Right renal pelvis (tissue), 4 donors: ENCODE measurements at regions not wholly inside any gene's neighbourhood (a gene's known extent, or its start where the extent isn't known, plus 50 kb on each side); places are given as distances from the start of the nearest gene placed in this dataset.

Experiments
- DNase-seq, 4 donors: peaks; one replicate each; pipeline ENCODE4 v3.0.0-alpha.2; 2013; ENCODE audit warnings: low read depth in 4 of 4, low spot score in 3 of 4, missing footprints in 1 of 4

DNA sequence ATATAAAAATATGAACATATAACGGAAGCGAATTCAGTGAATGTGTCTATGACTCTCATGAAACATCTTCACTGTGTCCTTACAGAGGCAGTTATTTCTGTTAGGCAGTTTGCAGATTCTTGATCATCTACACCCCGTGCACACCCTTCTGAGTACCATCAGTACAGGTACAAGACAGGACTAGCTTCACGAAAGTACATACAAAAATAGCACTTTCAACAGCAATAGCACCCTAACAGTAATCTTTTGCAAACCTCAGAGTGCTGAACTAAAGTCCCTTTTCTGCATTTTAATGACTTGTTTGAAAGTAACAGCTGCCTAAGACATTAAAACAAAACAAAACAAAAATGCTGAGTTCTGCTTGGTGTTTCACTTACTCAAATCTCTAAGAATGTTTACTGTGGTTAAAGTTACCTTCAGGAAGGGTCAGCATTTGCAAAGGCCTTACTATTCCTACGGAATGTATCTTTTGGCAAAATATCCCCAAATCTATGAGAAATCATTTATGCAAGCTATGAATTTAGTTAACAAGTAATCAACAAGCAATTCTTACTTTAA is 104.1 kb downstream of the CNTN3 start:
- no peak for DNase-seq

DNA sequence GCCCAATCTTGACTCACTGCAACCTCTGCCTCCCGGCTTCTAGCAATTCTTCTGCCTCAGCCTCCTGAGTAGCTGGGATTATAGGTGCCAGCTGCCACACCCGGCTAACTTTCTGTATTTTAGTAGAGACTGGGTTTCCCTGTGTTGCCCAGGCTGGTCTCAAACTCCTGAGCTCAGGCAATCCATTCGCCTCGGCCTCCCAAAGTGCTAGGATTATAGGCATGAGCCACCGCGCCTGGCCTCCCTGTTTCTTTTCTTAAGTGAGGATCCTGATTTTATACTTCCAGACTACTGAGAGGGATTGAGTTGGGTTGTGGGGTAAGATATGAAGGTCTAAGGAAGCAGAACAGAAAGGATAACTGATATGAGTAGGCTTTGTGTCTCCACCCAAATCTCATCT is 106.8 kb downstream of the CNTN3 start:
- no peak for DNase-seq

DNA sequence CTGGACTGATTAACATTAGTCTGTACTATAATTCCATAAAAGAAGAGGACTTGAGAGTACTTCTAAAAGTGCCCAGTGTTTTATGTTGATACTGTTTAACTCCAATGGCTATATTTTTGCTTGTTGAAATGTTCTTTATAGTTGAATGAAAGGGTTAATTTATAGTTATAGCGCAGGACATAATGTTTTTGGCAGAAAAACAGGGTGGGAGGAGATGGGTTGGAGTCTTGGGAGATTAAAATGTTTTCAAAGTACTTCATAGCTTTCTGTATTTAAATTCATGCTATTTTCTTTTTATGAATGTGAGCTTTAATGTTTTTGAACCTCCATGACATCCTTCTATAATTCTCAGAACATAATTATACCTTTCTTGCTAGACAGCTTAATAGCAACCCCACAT is 108.2 kb downstream of the CNTN3 start:
- peak in 1 of 4 donors; percentile 7 for DNase-seq

DNA sequence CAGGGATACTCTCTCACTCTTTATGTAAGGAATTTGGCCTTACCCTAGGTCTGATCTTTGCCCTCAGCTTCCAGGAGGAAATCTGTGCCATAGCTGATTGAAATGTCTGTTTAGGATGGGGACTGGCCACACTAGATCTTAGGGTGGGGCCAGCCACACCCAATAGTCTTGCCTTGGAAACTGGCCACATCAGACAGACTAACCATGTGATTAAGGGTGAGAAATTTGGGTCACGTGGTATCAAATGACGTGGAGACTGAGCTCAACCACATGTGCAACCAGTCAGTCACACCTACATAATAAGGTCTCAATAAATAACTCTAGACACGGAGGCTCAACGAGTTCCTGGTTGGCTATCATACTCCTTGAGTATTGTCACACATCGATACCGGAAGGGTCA is 113.5 kb downstream of the CNTN3 start:
- no peak for DNase-seq

DNA sequence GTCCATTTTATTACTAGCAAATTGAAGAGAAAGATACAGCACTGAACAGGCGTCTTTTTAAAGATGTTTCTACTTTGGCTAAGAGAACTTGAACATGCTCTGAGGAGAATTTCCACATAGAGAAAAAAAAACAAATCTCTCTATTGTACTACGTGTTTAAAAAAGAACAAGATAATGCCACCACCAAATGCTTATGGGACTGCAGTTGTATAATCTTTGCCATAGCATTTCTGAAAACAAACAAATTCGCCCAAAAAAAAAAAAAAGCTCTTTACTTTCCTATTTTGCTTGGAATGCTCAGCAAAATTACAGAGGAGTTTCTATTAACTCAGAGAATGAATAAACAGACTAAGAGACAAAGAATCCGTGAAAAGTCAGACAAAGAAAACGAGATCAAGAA is 114.2 kb downstream of the CNTN3 start:
- DNase-seq, result no peak

DNA sequence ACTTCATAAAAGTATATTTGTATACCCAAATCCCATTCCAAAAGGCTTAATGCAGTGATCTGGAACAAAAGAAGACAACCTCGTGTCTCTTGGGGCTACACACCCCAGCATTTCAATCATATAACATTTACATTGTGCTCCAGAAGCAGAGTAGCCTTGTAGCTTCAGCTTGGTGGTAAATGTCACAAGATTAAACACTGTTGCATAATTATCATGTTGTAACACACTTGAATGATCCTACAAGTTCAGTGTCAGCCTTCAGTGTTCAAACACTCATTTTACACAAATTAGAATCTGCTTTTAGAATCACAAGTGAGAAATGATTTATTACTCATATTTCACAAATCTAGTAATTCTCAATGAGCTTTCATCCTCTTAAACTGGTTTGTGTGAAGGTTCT is 122.6 kb downstream of the CNTN3 start:
- DNase-seq, result no peak

DNA sequence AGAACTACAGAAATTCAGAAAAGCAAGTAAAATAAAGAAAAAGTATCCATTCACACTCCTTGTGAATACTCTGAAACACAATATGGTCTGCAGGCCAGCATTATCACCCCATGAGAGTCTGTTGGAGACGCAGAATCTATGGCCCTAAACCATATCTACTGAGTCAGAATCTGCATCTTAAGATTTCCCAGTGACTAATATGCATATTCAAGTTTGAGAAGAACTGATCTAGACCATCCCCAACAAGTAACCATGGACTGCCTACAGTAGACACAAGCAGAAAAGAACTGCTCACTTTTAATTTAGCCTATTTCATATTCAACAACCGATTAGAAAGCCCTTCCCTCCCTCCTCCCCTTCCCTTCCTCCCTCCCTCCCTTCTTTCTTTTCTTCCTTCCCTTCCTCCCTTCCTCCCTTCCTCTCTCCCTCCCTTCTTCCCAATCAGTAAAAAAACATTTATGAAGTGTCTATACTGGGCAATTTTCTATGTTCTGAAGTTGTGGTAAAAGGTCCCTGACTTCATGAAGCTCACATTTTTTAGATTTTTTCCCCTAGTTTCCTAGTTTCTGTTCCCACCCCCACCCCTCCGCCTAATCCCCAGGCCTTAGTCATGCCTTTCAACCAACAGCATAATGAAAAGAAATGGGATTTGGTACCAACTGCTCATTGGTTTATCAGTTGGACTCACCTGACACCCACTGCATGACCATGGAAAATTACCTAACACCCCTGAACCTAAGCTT is 125.2 kb downstream of the CNTN3 start:
- DNase-seq, result no peak

DNA sequence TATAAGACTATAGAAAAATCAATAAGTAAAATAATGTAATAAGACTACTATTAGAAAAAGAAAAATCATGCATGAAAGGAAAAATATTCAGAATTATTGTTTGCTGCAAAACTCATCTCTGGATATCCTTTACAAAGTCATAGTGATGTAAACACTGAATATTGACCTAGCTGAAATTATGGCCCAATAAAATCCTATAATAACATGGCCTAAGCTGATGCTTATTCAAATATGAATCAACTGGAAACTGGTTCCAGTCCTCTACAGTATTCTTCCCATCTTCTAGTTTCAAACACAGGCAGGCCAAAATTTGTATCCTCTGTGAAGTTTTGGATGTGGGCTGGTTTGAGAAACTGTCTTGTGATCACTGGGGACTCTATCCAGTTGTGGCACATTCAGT is 134.5 kb downstream of the CNTN3 start:
- DNase-seq, result no peak

DNA sequence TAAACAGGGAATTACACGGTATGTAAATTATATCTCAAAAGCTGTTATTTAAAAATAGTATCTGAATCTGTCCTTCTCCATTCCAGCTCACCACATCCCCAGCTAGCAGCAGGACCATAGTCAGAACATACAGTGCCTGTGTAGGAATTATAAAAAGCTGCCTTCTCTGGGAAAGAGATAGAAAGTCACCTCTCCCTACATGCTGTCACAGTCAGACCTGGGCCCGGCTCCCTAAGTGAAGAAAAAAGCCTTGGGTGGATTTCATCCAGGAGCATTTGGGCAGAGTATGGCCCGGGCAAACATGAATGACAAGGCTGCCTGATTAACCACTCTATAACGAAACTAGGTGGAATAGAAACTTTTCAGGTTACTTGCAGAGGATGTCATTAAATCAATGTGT is 144.1 kb downstream of the CNTN3 start:
- DNase-seq, result no peak

DNA sequence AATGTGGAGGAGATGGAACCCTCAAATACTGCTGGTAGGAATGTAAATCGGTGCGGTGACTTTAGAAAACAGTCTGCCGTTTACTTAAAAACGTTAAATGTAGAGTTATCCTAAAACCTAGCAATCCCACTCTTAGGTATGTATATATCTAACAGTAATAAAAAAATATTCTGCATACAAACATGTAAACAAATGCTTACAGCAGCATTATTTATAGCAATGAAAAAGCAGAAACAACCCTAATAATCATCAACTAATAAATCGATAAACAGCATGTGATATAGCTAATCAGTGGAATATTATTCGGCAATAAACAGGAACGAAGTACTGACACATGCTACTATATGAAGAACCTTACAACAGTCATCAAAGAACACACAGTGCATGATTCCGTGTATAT is 144.7 kb downstream of the CNTN3 start:
- no peak for DNase-seq

DNA sequence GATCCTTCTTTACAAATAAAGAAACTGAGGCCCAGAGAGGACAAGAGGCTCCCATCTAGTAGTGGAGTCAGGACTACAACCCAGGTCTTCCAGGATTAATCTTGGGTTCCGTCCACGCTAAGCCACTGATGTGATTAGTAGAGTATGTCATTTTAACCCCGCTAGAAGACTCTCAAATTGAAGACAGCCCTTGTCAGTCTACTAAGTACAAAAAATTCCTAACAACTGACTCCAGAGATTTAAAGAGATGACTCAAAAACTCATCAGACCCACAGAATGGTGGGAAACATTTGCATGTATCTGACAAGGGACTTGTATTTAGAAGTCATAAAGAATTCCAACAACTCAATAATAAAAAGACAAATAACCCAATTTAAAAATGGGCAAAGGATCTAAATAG is 145.3 kb downstream of the CNTN3 start:
- no peak for DNase-seq

DNA sequence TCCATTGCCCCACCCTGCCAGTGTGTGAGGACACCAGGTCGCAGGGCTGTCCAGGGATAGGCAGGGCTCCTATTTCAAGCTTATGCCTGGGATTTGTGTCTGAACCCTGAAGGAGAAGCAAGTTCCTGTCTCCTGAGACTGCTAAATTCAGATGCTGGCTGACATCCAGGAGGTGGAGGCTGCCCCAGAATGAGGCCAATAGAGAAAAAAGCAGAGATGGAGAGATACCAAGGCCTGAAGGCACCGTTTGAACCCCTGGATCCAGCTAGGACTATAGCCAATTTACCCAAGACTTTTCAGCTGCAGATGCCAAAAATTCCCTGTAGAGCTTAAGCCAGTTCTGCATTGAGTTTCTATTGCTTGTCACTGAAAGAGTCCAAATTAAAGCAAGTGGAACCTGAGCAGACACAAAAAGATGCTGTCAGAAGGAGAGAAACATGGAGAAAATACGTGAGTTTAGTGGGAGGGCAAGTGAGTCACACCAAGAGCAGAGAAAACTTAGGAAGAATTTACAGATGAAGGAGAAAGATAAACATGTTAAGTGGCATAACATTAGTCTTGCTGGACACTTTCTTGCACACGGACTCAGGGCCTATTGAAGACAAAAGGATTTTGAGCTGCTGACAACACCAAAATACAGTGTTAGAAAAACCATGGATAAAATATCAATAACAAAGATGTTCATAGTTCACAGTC is 148.6 kb downstream of the CNTN3 start:
- DNase-seq, result no peak

DNA sequence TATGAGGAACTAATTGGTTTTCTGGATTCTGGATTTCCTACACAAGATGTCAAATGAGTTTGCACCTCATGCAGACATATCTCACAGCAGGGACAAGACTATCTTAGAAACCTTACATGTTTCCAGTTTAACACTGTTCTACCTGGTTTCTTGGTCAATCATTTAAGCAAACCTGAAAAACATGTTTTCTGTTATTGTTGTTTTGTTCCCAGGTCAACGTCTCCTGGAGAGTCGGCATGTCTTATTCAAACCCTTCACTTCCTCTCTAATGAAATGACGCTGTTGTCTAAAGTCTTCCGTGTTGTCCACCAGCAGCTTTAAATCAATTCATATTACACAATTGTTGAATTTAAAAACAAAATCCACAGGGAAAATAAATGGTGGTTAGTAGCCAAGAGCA is 150.9 kb downstream of the CNTN3 start:
- DNase-seq, result no peak

DNA sequence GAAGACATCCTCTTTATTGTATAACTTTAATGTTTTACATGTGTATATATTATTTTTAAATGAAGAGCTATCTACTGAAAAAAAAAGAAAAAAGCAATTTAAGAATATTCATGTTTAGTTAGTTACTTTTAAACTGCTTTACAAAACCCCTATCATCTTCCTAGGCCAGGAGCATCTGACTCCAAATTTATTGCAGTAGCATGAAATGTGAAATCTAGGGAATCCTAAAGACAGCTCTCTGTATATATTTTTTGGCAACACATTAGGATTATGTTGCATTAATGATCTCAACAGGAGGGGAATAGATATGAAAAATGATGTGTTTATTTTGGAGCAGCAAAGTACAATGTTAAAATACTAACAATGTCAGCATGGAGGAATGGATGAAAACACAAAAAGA is 158.3 kb downstream of the CNTN3 start:
- no peak for DNase-seq

DNA sequence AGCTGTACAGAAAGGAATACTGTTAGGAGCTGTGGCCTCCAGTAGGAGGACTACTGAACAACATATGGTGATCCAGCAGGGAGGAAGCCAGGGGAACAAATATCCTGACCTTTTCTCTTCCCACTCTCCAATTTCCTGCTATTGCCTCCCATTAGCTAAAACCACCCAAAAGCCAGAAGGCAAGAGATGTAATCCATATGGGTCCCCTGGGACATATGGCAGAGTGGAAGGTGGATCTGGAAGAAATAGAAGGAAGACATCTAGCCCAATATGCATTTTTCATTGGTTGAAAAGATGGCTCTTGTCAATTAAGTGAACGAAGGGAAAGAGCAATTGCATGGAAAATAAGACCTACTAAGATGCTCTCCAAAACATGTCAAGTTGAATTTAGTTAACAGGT is 167.2 kb downstream of the CNTN3 start:
- no peak for DNase-seq

DNA sequence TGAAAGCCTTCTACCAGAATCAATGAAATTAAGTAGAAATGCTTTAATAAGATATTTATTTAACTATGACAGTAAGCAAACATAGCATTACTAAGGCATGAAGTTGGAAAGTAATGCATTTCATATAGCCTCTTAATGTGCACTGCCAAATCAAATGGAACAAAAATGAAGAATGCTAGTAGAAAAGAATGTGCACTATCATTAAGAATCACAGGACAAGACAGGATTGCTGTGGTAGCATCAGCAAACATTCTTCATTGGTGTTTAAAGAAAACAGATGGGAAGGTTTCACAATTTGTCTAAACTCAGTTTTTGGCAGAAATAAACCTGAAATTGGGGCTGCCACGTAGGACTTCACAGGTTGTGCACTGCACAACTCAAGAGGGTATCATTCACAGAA is 168.9 kb downstream of the CNTN3 start:
- DNase-seq, result no peak

DNA sequence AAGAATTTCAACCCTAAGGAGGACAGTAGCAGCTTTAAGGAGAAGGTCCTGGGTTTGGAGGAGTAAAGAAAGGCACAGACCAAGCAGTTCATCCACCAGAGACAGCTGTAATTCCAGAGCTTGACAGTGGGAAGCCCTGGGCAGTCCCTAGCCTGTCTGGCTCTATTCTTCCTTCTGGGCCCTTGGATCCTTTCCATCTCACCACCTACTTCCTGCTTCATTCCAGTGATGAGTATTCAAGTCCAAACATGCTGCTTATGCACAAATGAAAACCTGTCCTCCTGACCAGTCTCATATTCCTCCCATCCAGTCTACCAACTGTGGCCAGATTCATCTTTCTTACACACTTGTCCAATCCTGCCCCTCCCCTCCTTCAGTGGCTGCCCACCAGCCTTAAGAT is 171.4 kb downstream of the CNTN3 start:
- no peak for DNase-seq

DNA sequence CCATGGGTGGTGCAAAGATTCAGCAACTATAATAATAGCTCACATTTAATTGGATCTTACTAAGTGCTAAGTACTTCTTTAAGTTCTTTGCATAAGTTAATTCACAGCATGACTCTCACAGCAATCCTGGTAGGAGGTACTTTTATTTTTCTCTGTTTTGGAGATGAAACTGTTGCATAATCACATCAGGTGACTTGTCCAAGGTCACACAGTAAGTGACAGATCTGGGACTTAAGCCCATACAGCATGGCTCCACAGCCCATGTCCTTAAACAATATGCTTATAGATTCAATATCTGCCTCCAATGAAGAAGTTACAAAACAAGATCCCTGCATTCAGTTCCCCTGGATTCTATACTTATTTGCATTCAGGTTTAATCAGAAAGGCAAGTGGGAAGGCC is 171.8 kb downstream of the CNTN3 start:
- DNase-seq, result no peak

DNA sequence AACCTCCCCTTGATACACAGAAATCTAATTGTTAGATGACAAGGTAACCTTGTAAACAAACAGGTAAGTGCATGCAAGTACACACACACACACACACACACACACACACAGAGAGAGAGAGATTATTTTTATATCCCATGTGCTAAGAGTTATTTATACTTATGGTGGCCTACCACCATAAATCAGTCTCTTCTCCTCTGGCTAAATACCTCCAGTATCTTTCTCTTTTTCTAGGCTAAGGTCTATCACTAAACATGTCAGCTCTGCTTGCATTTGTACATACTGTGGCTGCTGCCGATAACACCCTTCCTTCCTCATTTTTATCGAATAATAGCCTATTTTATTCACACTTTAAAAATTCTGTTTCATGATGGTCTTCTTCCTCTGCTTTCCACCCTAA is 172.4 kb downstream of the CNTN3 start:
- no peak for DNase-seq

DNA sequence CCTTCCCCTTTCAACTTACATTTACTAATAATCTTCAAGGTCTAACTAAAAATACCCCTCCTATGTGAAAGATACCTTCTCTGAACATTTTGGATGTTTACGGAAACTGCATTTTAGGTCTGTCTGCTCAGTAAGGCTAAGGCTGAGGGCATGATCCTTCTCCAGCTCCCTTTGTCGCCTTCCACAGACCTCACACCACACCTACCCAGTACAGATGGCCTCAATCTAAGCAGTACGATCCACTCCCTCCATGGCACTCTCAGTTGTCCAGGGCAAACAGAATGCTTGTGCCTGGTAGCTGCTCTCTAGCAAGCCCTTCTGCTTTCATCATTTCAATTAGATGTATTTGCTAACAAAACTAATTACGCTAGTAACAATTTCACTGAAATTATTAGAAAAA is 178.3 kb downstream of the CNTN3 start:
- DNase-seq, result no peak

DNA sequence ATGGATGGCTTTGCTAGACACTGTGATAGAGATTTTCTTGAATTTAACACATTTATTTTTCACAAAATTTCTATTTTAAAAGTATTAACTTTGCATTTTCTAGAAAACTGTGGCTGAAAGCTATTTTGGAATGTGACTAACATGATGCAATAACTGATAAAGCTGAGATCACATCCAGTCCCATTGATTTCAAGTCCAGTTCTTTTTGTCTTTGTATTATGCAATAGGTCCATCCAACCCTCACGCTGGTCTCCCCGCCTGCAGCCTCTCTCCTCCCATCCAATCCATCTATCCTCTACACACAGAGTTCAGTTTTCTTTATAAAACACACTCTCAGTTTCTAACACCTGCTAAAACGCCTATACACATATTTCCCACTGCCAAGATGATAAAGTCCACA is 178.8 kb downstream of the CNTN3 start:
- DNase-seq, result no peak

DNA sequence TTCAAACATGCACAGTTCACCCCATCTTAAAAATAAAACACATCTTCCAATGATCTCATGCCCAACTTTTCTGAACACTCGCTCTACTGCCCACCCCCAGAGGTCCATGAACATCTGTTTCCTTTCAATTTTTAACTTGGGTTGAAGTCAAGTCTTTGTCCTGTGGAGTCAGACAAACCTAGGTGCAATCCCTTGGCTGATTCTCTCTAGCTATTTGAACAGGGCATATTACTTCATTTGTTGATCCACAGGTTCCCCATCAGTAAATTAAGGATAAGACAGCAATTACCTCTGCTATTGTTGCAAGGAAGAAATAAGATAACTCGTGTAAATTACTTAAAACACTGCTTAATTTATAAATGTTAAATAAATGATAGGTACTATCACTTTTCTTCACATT is 180.1 kb downstream of the CNTN3 start:
- no peak for DNase-seq
